Activated T-cell treated with anti-CD3 and anti-CD28 coated beads, Interleukin-2, amount 50 U/mL, for 72 hours (primary cell): ENCODE measurements at regions not wholly inside any gene's neighbourhood (a gene's known extent, or its start where the extent isn't known, plus 50 kb on each side); places are given as distances from the start of the nearest gene placed in this dataset.

ENCODE experiments used
- ATAC-seq, 2 donors: fragments of 150-1000 bp; cut with Tn5 transposase; replicated peaks in 1 of 2; 2 replicates each; pipeline ENCODE4 v1.10.0; 2021; ENCODE audit warnings: moderate library complexity in 2 of 2, mild to moderate bottlenecking in 1 of 2
- DNase-seq, 2 donors: peaks; one replicate each; pipeline ENCODE4 v3.0.0; 2021 to 2022; ENCODE audit warnings: mixed read lengths in 1 of 2
- H3K27ac Mint-ChIP-seq: one replicate; pipeline ENCODE4 v1.8.0; 2022; ENCODE audit warnings: mild to moderate bottlenecking, moderate library complexity, mixed read lengths
- H3K27me3 Mint-ChIP-seq: one replicate; pipeline ENCODE4 v1.8.0; 2022; ENCODE audit warnings: low read depth, mixed read lengths
- H3K36me3 Mint-ChIP-seq, 2 donors: one replicate each; pipeline ENCODE4 v1.8.0; 2022; ENCODE audit warnings: mixed read lengths in 2 of 2, mild to moderate bottlenecking in 1 of 2; ENCODE audit not compliant: insufficient read depth in 2 of 2
- H3K4me1 Mint-ChIP-seq: one replicate; pipeline ENCODE4 v1.8.0; 2022; ENCODE audit warnings: low read depth, mixed read lengths
- H3K4me3 Mint-ChIP-seq, 2 donors: one replicate each; pipeline ENCODE4 v1.8.0; 2022; ENCODE audit warnings: mild to moderate bottlenecking in 2 of 2, mixed read lengths in 2 of 2, moderate library complexity in 2 of 2
- H3K9me3 Mint-ChIP-seq, 2 donors: one replicate each; pipeline ENCODE4 v1.8.0; 2022; ENCODE audit warnings: mixed read lengths in 2 of 2

- peaks cover 16% of the 10 kb centered on the region for H3K27me3 Mint-ChIP-seq
- DNase-seq (no peak), ATAC-seq (no peak)
- H3K36me3 Mint-ChIP-seq, result no peaks in the 10 kb centered on the region
- no peak overlapping the region for H3K4me3 Mint-ChIP-seq
- H3K27ac Mint-ChIP-seq, result no peak overlapping the region
- H3K9me3 Mint-ChIP-seq, result peaks cover 3 to 4% of the 10 kb centered on the region in 2 donors
- H3K4me1 Mint-ChIP-seq, result no peaks in the 10 kb centered on the region
Measured at GRCh38 chr13:76630629-76631230, 255.5 kb downstream of the KCTD12 start.

GRCh38 chr13:76622315-76623040 is 263.7 kb downstream of the KCTD12 start:
- H3K4me3 Mint-ChIP-seq, result no peak overlapping the region
- no peak for ATAC-seq
- H3K9me3 Mint-ChIP-seq, result no peaks in the 10 kb centered on the region

DNA sequence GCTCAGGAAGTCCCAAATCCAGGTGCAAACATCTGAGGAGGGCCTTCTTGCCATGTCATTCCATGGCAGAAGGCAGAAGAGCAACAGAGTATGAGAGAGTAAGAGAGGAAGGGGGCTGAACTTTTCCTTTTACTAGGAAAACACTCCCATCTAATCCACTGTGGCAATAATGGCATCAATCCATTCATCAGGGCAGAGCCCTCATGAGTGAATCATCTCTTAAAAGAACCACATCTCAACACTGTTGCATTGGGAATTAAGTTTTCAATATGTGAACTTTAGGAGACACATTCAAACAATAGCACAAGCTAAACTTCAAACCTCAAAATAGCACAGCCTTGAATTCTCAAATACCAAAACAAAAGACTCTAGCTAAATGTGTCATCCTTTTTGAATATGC is 264.5 kb downstream of the KCTD12 start:
- ATAC-seq, result no peak

More at GRCh38 chr13:76622315-76623040, 263.7 kb downstream of the KCTD12 start:
- H3K4me1 Mint-ChIP-seq, result no peaks in the 10 kb centered on the region
- no peak for DNase-seq
- H3K27ac Mint-ChIP-seq, result no peak overlapping the region
- no peaks in the 10 kb centered on the region for H3K36me3 Mint-ChIP-seq
- H3K27me3 Mint-ChIP-seq, result peaks cover 26% of the 10 kb centered on the region

GRCh38 chr13:76620036-76620435 is 266.2 kb downstream of the KCTD12 start:
- DNase-seq (no peak), ATAC-seq (no peak)
- no peak overlapping the region for H3K27ac Mint-ChIP-seq
- H3K9me3 Mint-ChIP-seq, result no peaks in the 10 kb centered on the region
- H3K4me3 Mint-ChIP-seq, result no peak overlapping the region
- H3K27me3 Mint-ChIP-seq, result peaks cover 10% of the 10 kb centered on the region
- H3K36me3 Mint-ChIP-seq, result no peaks in the 10 kb centered on the region
- no peaks in the 10 kb centered on the region for H3K4me1 Mint-ChIP-seq

More for the DNA sequence above, 264.5 kb downstream of the KCTD12 start:
- no peak overlapping the region for H3K4me3 Mint-ChIP-seq
- H3K9me3 Mint-ChIP-seq, result no peaks in the 10 kb centered on the region
- H3K4me1 Mint-ChIP-seq, result no peaks in the 10 kb centered on the region
- H3K27ac Mint-ChIP-seq, result no peak overlapping the region
- H3K36me3 Mint-ChIP-seq, result no peaks in the 10 kb centered on the region
- H3K27me3 Mint-ChIP-seq, result peaks cover 24% of the 10 kb centered on the region
- no peak for DNase-seq

GRCh38 chr13:76619631-76620030 is 266.6 kb downstream of the KCTD12 start:
- no peaks in the 10 kb centered on the region for H3K4me1 Mint-ChIP-seq
- no peaks in the 10 kb centered on the region for H3K36me3 Mint-ChIP-seq
- H3K27ac Mint-ChIP-seq, result no peak overlapping the region
- DNase-seq, result no peak
- peaks cover 10% of the 10 kb centered on the region for H3K27me3 Mint-ChIP-seq
- no peak overlapping the region for H3K4me3 Mint-ChIP-seq
- no peak for ATAC-seq
- no peaks in the 10 kb centered on the region for H3K9me3 Mint-ChIP-seq

DNA sequence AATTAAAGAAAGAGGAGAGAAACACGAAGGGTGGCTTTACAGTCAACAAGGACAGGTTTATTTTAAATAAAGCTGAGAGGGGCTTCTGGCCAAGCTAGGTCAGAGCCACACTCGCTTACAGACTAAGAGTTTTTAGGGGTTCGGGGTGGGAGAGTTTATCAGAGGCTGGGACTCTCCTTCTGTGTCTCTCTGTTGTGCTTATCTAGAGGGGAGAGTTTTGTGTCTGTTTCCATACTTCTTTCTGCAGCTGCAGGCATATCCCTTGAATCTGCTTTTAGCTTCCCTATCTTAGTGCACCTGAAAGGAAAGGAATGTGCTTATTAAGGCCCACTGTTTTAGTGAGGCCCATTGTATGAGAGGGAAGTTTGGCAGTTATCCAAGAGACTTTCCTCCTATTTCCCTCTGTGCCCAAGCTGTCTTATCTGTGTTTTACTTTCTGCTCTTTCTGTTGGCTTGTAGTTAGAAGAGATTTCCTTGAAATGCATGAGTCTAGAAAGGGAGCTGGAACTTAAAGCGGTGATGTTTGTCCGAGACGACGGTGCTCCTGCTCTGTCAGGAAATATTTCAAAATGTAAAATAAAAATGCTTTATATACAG is 275.3 kb downstream of the KCTD12 start:
- H3K27ac Mint-ChIP-seq, result no peak overlapping the region
- H3K27me3 Mint-ChIP-seq, result no peaks in the 10 kb centered on the region
- H3K9me3 Mint-ChIP-seq, result no peaks in the 10 kb centered on the region
- H3K4me1 Mint-ChIP-seq, result no peaks in the 10 kb centered on the region
- no peak for DNase-seq
- H3K36me3 Mint-ChIP-seq, result no peaks in the 10 kb centered on the region
- H3K4me3 Mint-ChIP-seq, result no peak overlapping the region
- ATAC-seq, result no peak

GRCh38 chr13:76609643-76610042 is 276.6 kb downstream of the KCTD12 start:
- Mint-ChIP-seq H3K36me3 (no peaks in the 10 kb centered on the region), H3K27me3 (no peaks in the 10 kb centered on the region), H3K4me1 (no peaks in the 10 kb centered on the region), H3K9me3 (peaks cover 0 to 2% of the 10 kb centered on the region in 2 donors), H3K27ac (no peak overlapping the region), H3K4me3 (no peak overlapping the region)
- no peak for DNase-seq
- ATAC-seq, result no peak

GRCh38 chr13:76607866-76608265 is 278.3 kb downstream of the KCTD12 start:
- peaks cover 0 to 2% of the 10 kb centered on the region in 2 donors for H3K9me3 Mint-ChIP-seq
- no peaks in the 10 kb centered on the region for H3K36me3 Mint-ChIP-seq
- H3K27ac Mint-ChIP-seq, result no peak overlapping the region
- no peaks in the 10 kb centered on the region for H3K27me3 Mint-ChIP-seq
- H3K4me1 Mint-ChIP-seq, result no peaks in the 10 kb centered on the region
- H3K4me3 Mint-ChIP-seq, result no peak overlapping the region
- ATAC-seq (no peak), DNase-seq (no peak)

- H3K36me3 Mint-ChIP-seq, result no peaks in the 10 kb centered on the region
- no peaks in the 10 kb centered on the region for H3K27me3 Mint-ChIP-seq
- H3K4me1 Mint-ChIP-seq, result no peaks in the 10 kb centered on the region
- no peak for ATAC-seq
- no peak overlapping the region for H3K27ac Mint-ChIP-seq
- H3K4me3 Mint-ChIP-seq, result no peak overlapping the region
- no peaks in the 10 kb centered on the region for H3K9me3 Mint-ChIP-seq
- no peak for DNase-seq
Measured at GRCh38 chr13:76600081-76600480, 286.1 kb downstream of the KCTD12 start.

DNA sequence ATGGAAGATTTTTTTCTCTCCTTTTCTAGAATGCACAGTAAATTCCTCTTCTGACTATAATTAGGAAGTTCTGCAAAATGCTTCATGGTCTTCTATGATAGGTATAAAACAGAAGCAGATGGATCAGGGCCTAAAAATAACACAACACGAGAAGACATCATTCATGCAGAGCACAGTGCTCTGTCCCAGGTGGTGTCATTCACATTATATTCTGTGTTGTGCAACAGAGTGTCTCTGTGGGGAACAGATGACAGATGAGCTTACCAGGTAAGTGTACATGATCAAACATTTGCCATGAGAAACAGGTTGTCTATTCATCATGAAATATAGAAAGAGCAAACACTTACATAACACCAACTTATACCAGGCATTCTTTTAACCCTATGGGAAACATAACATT is 288.3 kb downstream of the KCTD12 start:
- Mint-ChIP-seq H3K9me3 (peaks cover 0 to 2% of the 10 kb centered on the region in 2 donors), H3K27me3 (no peaks in the 10 kb centered on the region), H3K4me3 (no peak overlapping the region), H3K36me3 (no peaks in the 10 kb centered on the region), H3K4me1 (no peaks in the 10 kb centered on the region), H3K27ac (no peak overlapping the region)
- DNase-seq (no peak), ATAC-seq (no peak)

DNA sequence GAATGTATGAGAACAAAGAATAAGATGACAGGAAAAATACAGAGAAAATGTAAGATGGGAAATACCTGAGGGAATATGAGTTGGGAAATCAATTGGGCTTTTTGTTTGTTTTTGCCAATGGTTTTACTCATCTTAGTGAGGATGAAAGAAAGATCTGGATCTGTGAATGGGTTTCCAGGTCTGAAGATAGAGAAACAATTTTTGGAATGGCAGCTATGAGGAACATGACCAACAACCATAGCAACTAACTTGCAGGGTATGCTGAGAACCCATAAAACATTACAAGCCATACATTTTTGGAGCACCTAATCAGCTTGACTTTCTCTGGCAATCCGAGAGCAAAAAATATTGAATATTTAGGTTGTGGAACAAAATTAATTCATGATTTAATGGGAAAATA is 290.0 kb downstream of the KCTD12 start:
- no peak for ATAC-seq
- H3K27ac Mint-ChIP-seq, result no peak overlapping the region
- no peaks in the 10 kb centered on the region for H3K27me3 Mint-ChIP-seq
- H3K4me3 Mint-ChIP-seq, result no peak overlapping the region
- H3K4me1 Mint-ChIP-seq, result no peaks in the 10 kb centered on the region
- no peak for DNase-seq
- H3K36me3 Mint-ChIP-seq, result no peaks in the 10 kb centered on the region
- peaks cover 0 to 2% of the 10 kb centered on the region in 2 donors for H3K9me3 Mint-ChIP-seq

DNA sequence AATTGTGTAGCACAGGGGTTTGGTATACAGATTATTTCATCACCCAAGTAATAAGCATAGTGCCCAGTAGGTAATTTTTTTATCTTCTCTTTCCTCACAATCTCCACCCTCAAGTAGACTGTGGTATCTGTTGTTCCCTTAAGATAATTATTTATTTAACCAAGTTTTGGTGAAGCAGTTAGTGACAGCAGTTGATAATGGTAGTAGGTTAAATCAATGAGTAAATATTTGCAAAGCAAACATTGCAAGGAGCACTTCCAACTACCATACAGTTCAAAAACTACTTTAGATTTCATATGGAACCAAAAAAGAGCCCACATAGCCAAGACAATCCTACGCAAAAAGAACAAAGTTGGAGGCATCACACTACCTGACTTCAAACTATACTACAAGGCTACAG is 291.8 kb downstream of the KCTD12 start:
- no peaks in the 10 kb centered on the region for H3K27me3 Mint-ChIP-seq
- H3K36me3 Mint-ChIP-seq, result no peaks in the 10 kb centered on the region
- no peak overlapping the region for H3K4me3 Mint-ChIP-seq
- ATAC-seq (no peak), DNase-seq (no peak)
- peaks cover 0 to 2% of the 10 kb centered on the region in 2 donors for H3K9me3 Mint-ChIP-seq
- H3K27ac Mint-ChIP-seq, result no peak overlapping the region
- no peaks in the 10 kb centered on the region for H3K4me1 Mint-ChIP-seq

GRCh38 chr13:76586842-76587241 is 299.4 kb downstream of the KCTD12 start:
- H3K27me3 Mint-ChIP-seq, result no peaks in the 10 kb centered on the region
- H3K36me3 Mint-ChIP-seq, result no peaks in the 10 kb centered on the region
- no peaks in the 10 kb centered on the region for H3K9me3 Mint-ChIP-seq
- no peak overlapping the region for H3K4me3 Mint-ChIP-seq
- no peak overlapping the region for H3K27ac Mint-ChIP-seq
- ATAC-seq (no peak), DNase-seq (no peak)
- no peaks in the 10 kb centered on the region for H3K4me1 Mint-ChIP-seq
